ENCODE measurements at regions not wholly inside any gene's neighbourhood (a gene's known extent, or its start where the extent isn't known, plus 50 kb on each side); places are given as distances from the start of the nearest gene placed in this dataset.

- TF ChIP-seq EP300 (IDR thresholded peaks at IDR 0.05; ENCODE audit: borderline replicate concordance): no peak
- TF ChIP-seq CREB1 (IDR thresholded peaks at IDR 0.05; ENCODE audit: low read depth): no peak
- no peak for TF ChIP-seq USF1 (IDR thresholded peaks at IDR 0.05)
- no peak for TF ChIP-seq ZBTB7A (IDR thresholded peaks at IDR 0.05; ENCODE audit: low read depth)
- no peak for TF ChIP-seq TAF1 (IDR thresholded peaks at IDR 0.05; ENCODE audit: low read depth)
- TF ChIP-seq, protein P1, sequence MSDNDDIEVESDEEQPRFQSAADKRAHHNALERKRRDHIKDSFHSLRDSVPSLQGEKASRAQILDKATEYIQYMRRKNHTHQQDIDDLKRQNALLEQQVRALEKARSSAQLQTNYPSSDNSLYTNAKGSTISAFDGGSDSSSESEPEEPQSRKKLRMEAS (IDR thresholded peaks at IDR 0.05): no peak
- TF ChIP-seq RAD21 (IDR thresholded peaks at IDR 0.05; ENCODE audit: low read depth): no peak
- no peak for TF ChIP-seq TCF12 (IDR thresholded peaks at IDR 0.05; ENCODE audit: low read depth)
- TF ChIP-seq NFIC (IDR thresholded peaks at IDR 0.05): no peak
- TF ChIP-seq FOXM1 (IDR thresholded peaks at IDR 0.05; ENCODE audit: borderline replicate concordance, low read depth): no peak
- no peak for TF ChIP-seq YY1 (IDR thresholded peaks at IDR 0.05; ENCODE audit: low read depth)
- no peak for TF ChIP-seq TEAD4 (IDR thresholded peaks at IDR 0.05)
- TF ChIP-seq EGR1 (IDR thresholded peaks at IDR 0.05): no peak
- TF ChIP-seq CEBPB (IDR thresholded peaks at IDR 0.05): no peak
- TF ChIP-seq REST (IDR thresholded peaks at IDR 0.05; ENCODE audit: low read depth): no peak
Observed at GRCh38 chr13:106238690-106239089, 296.8 kb downstream of the EFNB2 start.

- TF ChIP-seq YY1 (IDR thresholded peaks at IDR 0.05; ENCODE audit: low read depth) (no peak), TCF12 (IDR thresholded peaks at IDR 0.05; ENCODE audit: low read depth) (no peak)
Observed at GRCh38 chr13:106234636-106235035, 300.8 kb downstream of the EFNB2 start.

DNA sequence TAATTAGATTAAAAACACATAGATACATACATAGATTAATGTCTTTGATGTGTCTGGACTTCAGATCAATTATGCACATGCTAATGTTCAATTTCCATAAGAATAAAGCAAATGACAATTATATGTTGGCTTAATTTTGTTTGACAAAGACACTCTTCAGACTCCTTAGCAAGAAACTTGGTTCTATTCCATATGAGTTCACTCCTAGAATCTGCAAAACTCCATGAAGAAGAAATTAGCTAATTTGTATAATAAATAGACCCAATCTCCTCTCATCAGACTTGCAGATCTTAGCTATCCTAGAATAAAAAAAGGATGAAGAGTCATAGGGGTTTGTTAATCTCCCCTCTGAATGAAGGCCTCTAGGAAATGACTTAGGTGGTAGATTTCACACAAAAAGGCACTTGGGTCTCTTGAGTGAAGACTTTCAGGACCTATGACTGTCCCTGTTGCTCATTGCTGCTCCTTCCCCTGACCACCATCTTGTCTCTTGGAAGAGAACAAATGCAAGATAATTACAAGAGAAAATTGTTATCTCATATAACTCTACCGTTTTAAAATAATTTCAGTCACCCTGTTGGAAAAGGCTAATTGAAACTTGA, 302.2 kb downstream of the EFNB2 start:
- no peak for TF ChIP-seq YY1 (IDR thresholded peaks at IDR 0.05; ENCODE audit: low read depth)
- no peak for TF ChIP-seq TEAD4 (IDR thresholded peaks at IDR 0.05)
- no peak for TF ChIP-seq TCF12 (IDR thresholded peaks at IDR 0.05; ENCODE audit: low read depth)
- TF ChIP-seq TAF1 (IDR thresholded peaks at IDR 0.05; ENCODE audit: low read depth): no peak
- TF ChIP-seq RAD21 (IDR thresholded peaks at IDR 0.05; ENCODE audit: low read depth): no peak
- TF ChIP-seq NFIC (IDR thresholded peaks at IDR 0.05): no peak
- no peak for TF ChIP-seq USF1 (IDR thresholded peaks at IDR 0.05)
- no peak for TF ChIP-seq CEBPB (IDR thresholded peaks at IDR 0.05)
- TF ChIP-seq REST (IDR thresholded peaks at IDR 0.05; ENCODE audit: low read depth): no peak
- TF ChIP-seq EGR1 (IDR thresholded peaks at IDR 0.05): no peak
- TF ChIP-seq CREB1 (IDR thresholded peaks at IDR 0.05; ENCODE audit: low read depth): no peak
- no peak for TF ChIP-seq FOXM1 (IDR thresholded peaks at IDR 0.05; ENCODE audit: borderline replicate concordance, low read depth)
- TF ChIP-seq, protein P1 (IDR thresholded peaks at IDR 0.05): no peak
- TF ChIP-seq ZBTB7A (IDR thresholded peaks at IDR 0.05; ENCODE audit: low read depth): no peak

- no peak for TF ChIP-seq EGR1 (IDR thresholded peaks at IDR 0.05)
- TF ChIP-seq RAD21 (IDR thresholded peaks at IDR 0.05; ENCODE audit: low read depth): no peak
- TF ChIP-seq CREB1 (IDR thresholded peaks at IDR 0.05; ENCODE audit: low read depth): no peak
- TF ChIP-seq TCF12 (IDR thresholded peaks at IDR 0.05; ENCODE audit: low read depth): no peak
Observed at GRCh38 chr13:106232681-106233080, 302.8 kb downstream of the EFNB2 start.

DNA sequence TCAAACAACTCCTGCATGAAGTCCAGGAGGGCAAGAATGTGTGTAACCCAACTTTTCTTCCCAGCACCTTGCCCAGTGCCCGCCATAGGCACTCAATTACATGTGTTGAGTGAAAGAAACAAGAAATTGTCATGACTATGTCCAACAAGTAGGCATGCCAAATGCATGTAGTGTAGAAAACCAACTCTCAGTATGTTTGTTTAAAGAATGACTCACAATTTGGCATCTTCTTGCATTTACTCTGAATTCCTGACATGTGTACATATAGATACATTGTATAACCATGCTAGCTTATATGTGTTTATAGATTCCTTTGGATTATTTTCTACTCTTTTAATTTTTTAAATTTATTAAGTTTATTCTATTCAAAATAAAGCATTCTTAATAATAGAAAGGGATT, 305.0 kb downstream of the EFNB2 start:
- TF ChIP-seq EP300 (IDR thresholded peaks at IDR 0.05; ENCODE audit: borderline replicate concordance) (no peak), TAF1 (IDR thresholded peaks at IDR 0.05; ENCODE audit: low read depth) (no peak), ZBTB7A (IDR thresholded peaks at IDR 0.05; ENCODE audit: low read depth) (no peak)

GRCh38 chr13:106225126-106225525, 310.3 kb downstream of the EFNB2 start:
- TF ChIP-seq TAF1 (IDR thresholded peaks at IDR 0.05; ENCODE audit: low read depth): no peak
- no peak for TF ChIP-seq USF1 (IDR thresholded peaks at IDR 0.05)
- TF ChIP-seq TCF12 (IDR thresholded peaks at IDR 0.05; ENCODE audit: low read depth): no peak
- no peak for TF ChIP-seq EP300 (IDR thresholded peaks at IDR 0.05; ENCODE audit: borderline replicate concordance)
- TF ChIP-seq EGR1 (IDR thresholded peaks at IDR 0.05): no peak
- no peak for TF ChIP-seq YY1 (IDR thresholded peaks at IDR 0.05; ENCODE audit: low read depth)
- TF ChIP-seq ZBTB7A (IDR thresholded peaks at IDR 0.05; ENCODE audit: low read depth): no peak
- TF ChIP-seq, protein P1 (IDR thresholded peaks at IDR 0.05): no peak
- TF ChIP-seq REST (IDR thresholded peaks at IDR 0.05; ENCODE audit: low read depth): no peak
- no peak for TF ChIP-seq NFIC (IDR thresholded peaks at IDR 0.05)
- TF ChIP-seq FOXM1 (IDR thresholded peaks at IDR 0.05; ENCODE audit: borderline replicate concordance, low read depth): no peak
- TF ChIP-seq CEBPB (IDR thresholded peaks at IDR 0.05): no peak
- TF ChIP-seq RAD21 (IDR thresholded peaks at IDR 0.05; ENCODE audit: low read depth): no peak
- TF ChIP-seq TEAD4 (IDR thresholded peaks at IDR 0.05): no peak
- no peak for TF ChIP-seq CREB1 (IDR thresholded peaks at IDR 0.05; ENCODE audit: low read depth)
